Left ventricle myocardium inferior (tissue), 1 donor: ENCODE measurements at regions not wholly inside any gene's neighbourhood (a gene's known extent, or its start where the extent isn't known, plus 50 kb on each side); places are given as distances from the start of the nearest gene placed in this dataset.

Experiments used
- DNase-seq: peaks from one replicate; pipeline ENCODE4 v3.0.0-alpha.2; 2020
- H3K27ac ChIP-seq: fragments of 200-600 bp; replicated peaks from 2 replicates; pipeline ENCODE4 v1.8.0; 2021
- H3K27me3 ChIP-seq: fragments of 200-600 bp; 2 replicates; pipeline ENCODE4 v1.8.0; 2021; ENCODE audit warnings: low read depth
- H3K36me3 ChIP-seq: fragments of 200-600 bp; 2 replicates; pipeline ENCODE4 v1.8.0; 2021
- H3K4me1 ChIP-seq: fragments of 200-600 bp; 2 replicates; pipeline ENCODE4 v1.8.0; 2021
- H3K4me3 ChIP-seq: fragments of 200-600 bp; 2 replicates; pipeline ENCODE4 v1.8.0; 2021; ENCODE audit warnings: mild to moderate bottlenecking, moderate library complexity
- H3K9me3 ChIP-seq: fragments of 200-600 bp; replicated peaks from 2 replicates; pipeline ENCODE4 v1.8.0; 2021
- intact Hi-C: fragments of 100-400 bp; cut with micrococcal nuclease; formaldehyde crosslinking; loops from one replicate; pipeline ENCODE4 v1.11.0; 2022
- TF ChIP-seq, protein P1 (sequence below): fragments of 200-600 bp; IDR thresholded peaks from 2 replicates; pipeline ENCODE4 v1.8.0; 2021; ENCODE audit warnings: antibody characterized with exemption, mild to moderate bottlenecking, borderline replicate concordance
- donor health status: DM: no; HTN: yes; CAD: no; lungs with severe emphysema.

DNA sequence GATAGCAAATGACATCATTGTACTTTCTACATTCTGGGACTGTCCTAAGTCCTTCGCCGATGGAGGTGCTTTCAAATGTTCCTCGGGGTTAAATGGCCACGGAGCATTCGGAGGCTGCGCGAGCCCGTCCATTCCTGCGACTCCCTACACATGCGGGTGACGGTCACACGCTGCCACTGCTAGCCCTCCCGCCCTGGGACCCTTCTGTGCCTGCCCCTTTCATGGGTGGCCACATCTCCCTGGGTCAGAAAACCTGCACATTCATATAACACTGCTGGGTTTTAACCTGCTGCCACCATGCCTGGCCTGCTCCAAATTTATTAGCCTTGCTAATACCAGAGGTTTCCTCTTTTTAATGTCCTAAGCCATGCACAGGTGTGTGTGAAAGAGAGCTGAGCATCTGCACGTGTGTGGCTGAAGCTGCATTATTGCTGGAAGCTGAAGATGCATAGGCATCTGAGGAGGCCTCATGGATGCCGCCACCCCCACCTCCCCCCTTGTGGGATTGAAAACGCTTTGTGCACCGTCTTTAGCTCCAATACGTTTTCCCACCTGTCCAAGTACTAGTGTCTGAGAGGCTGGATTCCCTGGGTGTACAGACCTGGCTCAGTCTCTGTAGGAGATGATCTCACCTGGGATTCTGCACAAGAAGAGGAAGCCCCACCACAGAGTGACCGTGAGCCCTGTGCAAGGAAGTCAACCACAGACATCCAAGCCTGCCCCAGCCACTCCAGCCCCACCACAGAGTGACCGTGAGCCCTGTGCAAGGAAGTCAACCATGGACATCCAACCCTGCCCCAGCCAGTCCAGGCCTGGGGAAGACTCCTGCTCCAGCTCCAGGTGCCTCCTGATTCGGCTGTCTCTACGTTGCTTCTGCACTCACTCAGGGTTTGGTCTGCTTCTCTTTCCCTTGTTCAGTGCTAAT lies 626.4 kb downstream of the BRD1 start:
- Histone ChIP-seq H3K4me1 (no peaks in the 10 kb centered on the region), H3K27ac (no peak overlapping the region), H3K9me3 (no peaks in the 10 kb centered on the region), H3K27me3 (peaks cover 62% of the 10 kb centered on the region), H3K36me3 (no peaks in the 10 kb centered on the region), H3K4me3 (no peak overlapping the region)
- intact Hi-C loops: no loop called here
- TF ChIP-seq, protein P1, sequence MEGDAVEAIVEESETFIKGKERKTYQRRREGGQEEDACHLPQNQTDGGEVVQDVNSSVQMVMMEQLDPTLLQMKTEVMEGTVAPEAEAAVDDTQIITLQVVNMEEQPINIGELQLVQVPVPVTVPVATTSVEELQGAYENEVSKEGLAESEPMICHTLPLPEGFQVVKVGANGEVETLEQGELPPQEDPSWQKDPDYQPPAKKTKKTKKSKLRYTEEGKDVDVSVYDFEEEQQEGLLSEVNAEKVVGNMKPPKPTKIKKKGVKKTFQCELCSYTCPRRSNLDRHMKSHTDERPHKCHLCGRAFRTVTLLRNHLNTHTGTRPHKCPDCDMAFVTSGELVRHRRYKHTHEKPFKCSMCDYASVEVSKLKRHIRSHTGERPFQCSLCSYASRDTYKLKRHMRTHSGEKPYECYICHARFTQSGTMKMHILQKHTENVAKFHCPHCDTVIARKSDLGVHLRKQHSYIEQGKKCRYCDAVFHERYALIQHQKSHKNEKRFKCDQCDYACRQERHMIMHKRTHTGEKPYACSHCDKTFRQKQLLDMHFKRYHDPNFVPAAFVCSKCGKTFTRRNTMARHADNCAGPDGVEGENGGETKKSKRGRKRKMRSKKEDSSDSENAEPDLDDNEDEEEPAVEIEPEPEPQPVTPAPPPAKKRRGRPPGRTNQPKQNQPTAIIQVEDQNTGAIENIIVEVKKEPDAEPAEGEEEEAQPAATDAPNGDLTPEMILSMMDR: no peak
- no peak for DNase-seq

DNA sequence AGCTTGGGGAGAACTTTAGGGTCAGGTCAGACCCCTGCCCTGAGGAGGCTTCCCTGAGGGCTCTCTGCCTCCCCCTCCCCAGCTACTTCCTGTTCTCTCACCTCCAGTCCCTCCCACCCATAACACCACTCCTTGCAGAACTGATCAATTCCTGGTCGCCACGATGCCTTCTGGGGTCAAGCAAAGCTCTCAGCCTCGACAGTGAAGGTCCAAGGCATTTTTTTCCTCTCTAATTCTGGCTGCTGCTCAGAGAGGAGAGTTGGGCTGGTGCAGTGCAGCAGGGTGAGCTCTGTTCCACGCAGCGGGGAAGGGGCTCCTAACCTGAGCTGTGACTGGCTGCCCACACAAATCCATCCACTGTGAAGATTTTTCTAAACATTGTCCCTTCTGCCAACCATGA lies 628.4 kb downstream of the BRD1 start:
- Histone ChIP-seq H3K36me3 (no peaks in the 10 kb centered on the region), H3K4me1 (no peaks in the 10 kb centered on the region), H3K4me3 (no peak overlapping the region), H3K27ac (no peak overlapping the region), H3K27me3 (peaks cover 46% of the 10 kb centered on the region), H3K9me3 (no peaks in the 10 kb centered on the region)
- intact Hi-C loops: no loop called here
- DNase-seq: no peak
- TF ChIP-seq, protein P1: no peak

DNA sequence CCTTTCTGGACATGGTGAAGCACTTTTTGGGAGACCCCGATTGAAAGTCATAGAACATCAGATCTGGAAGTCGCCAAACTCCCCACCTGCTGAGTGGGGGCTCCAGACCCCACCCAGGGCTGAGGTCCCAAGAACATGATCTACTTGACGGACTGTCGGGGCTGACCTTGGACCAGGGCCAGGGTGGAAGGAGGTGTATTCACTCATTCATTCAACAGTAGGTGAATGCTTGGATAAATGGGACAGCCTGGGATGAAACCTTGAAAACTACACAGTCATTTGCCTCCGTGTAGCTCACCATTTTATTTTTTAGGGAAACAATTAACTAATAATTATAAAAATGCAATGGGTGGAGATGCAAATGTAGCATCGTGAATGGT lies 629.0 kb downstream of the BRD1 start:
- H3K27ac ChIP-seq: no peak overlapping the region
- H3K9me3 ChIP-seq: no peaks in the 10 kb centered on the region
- no peaks in the 10 kb centered on the region for H3K4me1 ChIP-seq
- H3K4me3 ChIP-seq: no peak overlapping the region
- no peak for DNase-seq
- intact Hi-C loops: no loop called here
- TF ChIP-seq, protein P1: no peak
- no peaks in the 10 kb centered on the region for H3K36me3 ChIP-seq
- H3K27me3 ChIP-seq: peaks cover 48% of the 10 kb centered on the region

DNA sequence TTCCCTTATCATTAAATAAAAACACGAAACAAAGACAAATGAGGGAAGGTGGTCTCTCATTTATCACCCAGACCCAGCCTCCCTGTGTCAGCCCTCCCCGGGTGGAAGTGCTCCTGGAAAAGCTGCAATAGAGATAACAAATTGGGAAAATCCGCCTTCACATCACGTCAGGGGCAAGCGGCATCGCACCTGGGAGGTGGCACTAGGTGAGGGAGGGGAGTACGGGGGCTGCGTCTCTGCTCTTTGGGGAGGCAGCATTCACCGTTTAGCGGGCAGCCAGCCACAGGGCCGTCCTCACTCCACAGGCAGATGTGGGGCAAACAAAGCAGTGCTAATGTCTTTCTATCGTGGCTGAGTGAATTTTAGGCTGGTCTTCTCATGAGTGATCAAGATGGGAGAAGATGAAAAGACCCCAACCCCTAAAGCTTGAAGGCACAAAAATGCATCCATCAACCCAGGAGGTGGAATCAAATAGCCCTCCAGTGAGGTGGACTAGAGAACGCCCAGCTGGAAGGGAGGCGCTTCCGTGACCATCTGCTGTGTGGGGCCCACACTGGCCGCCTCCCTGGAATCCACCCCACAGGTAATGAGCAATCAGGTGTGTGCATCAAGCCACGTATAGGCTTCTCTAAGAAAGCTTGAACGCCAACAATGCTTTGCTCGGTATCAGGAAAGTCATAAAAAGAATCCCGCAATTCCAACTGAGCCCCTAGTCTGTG lies 629.5 kb downstream of the BRD1 start:
- intact Hi-C loops: no loop called here
- Histone ChIP-seq H3K36me3 (no peaks in the 10 kb centered on the region), H3K27me3 (peaks cover 45% of the 10 kb centered on the region), H3K4me3 (no peak overlapping the region), H3K4me1 (no peaks in the 10 kb centered on the region), H3K9me3 (no peaks in the 10 kb centered on the region), H3K27ac (no peak overlapping the region)
- TF ChIP-seq, protein P1: no peak
- no peak for DNase-seq

DNA sequence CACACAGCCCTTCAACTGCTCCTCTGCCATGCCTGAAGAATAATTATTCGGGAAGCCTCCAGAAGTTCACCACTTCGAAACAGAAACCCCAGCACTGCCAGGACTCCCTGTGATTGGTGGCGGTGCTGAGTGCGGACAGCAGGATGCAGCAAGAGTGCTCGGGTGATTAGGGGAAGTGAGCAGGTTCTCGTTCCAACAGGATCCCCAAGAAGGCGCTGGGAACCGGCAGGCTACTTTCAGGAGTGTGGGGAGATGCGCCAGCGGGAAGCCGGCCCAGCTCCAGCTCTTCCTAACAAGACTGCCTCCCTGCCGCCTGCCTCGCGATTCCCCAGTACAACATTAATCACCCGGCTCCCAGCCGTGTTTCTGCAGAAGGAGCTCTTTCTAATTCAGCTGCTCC lies 630.2 kb downstream of the BRD1 start:
- H3K36me3 ChIP-seq: no peaks in the 10 kb centered on the region

More for the DNA sequence above, 630.2 kb downstream of the BRD1 start:
- Histone ChIP-seq H3K4me3 (no peak overlapping the region), H3K4me1 (peaks cover 6% of the 10 kb centered on the region), H3K27me3 (peaks cover 43% of the 10 kb centered on the region), H3K9me3 (no peaks in the 10 kb centered on the region), H3K27ac (no peak overlapping the region)
- intact Hi-C loops: no loop called here
- TF ChIP-seq, protein P1: no peak
- no peak for DNase-seq
